ENCODE measurements at regions not wholly inside any gene's neighbourhood (a gene's known extent, or its start where the extent isn't known, plus 50 kb on each side); places are given as distances from the start of the nearest gene placed in this dataset.

- POLR2A ChIA-PET = no interaction called here
These were observed 365.5 kb upstream of the CDH18 start for GRCh38 chr5:20353499-20353898.

More at GRCh38 chr5:20353499-20353898, 365.5 kb upstream of the CDH18 start:
- Histone ChIP-seq H3K4me3 (ENCODE audit: low read depth in 2 of 2, low read length in 1 of 2) (no peak overlapping the region), H3K4me2 (no peak overlapping the region), H3K9ac (no peak overlapping the region), H3K27ac (ENCODE audit: low read depth in 2 of 2, low read length in 1 of 2) (no peak overlapping the region), H3K4me1 (ENCODE audit: control insufficient read depth in 1 of 2, insufficient read depth in 2 of 2, low read depth in 1 of 2, low read length in 1 of 2) (no peaks in the 10 kb centered on the region; a peak in 1 of 4 replicates), H3K36me3 (replicated peaks in 1 of 2; ENCODE audit: control insufficient read depth in 1 of 2, insufficient read depth in 2 of 2, low read length in 1 of 2) (no peaks in the 10 kb centered on the region), H4K20me1 (ENCODE audit: insufficient read depth) (no peaks in the 10 kb centered on the region), H3K9me2 (no peaks in the 10 kb centered on the region), H3K79me2 (ENCODE audit: insufficient read depth) (no peaks in the 10 kb centered on the region), H3F3A (replicated peaks; ENCODE audit: insufficient read depth) (no peaks in the 10 kb centered on the region), H2AFZ (ENCODE audit: low read depth) (no peak overlapping the region), H3K9me3 (no peaks in the 10 kb centered on the region), H3K27me3 (ENCODE audit: insufficient read depth) (no peaks in the 10 kb centered on the region)
- 22% methylated on average over 3 of the region's 3 CpGs for WGBS (ENCODE audit: low lambda C conversion rate)
- CTCF ChIA-PET = no interaction called here
- DNase-seq = no peak
- no peak for TF ChIP-seq YY1 (IDR thresholded peaks at IDR 0.05; ENCODE audit: low read depth)
- TF ChIP-seq TEAD4 (IDR thresholded peaks at IDR 0.05; ENCODE audit: borderline replicate concordance, insufficient read depth) = no peak
- no peak for TF ChIP-seq ELF1 (IDR thresholded peaks at IDR 0.05)
- no peak for TF ChIP-seq PBX3 (IDR thresholded peaks at IDR 0.05)
- TF ChIP-seq CTCF (IDR thresholded peaks at IDR 0.05) = no peak
- TF ChIP-seq FOSL2 (IDR thresholded peaks at IDR 0.05; ENCODE audit: borderline replicate concordance, low read depth) = no peak
- no peak for TF ChIP-seq NFIC (IDR thresholded peaks at IDR 0.05; ENCODE audit: borderline replicate concordance)
- TF ChIP-seq EZH2phosphoT487 (IDR thresholded peaks at IDR 0.05; ENCODE audit: borderline replicate concordance, low read depth) = no peak
- TF ChIP-seq MEF2A (IDR thresholded peaks at IDR 0.05; ENCODE audit: borderline replicate concordance, low read depth) = no peak
- no peak for TF ChIP-seq REST (IDR thresholded peaks at IDR 0.05; ENCODE audit: low read depth, low read length)
- no peak for TF ChIP-seq RAD21 (IDR thresholded peaks at IDR 0.05; ENCODE audit: low read length)
- no peak for TF ChIP-seq RCOR1 (IDR thresholded peaks at IDR 0.05; ENCODE audit: low read length)
- TF ChIP-seq RFX5 (IDR thresholded peaks at IDR 0.05; ENCODE audit: low read length) = no peak
- no peak for TF ChIP-seq NRF1 (IDR thresholded peaks at IDR 0.05; ENCODE audit: low read depth, low read length)
- no peak for TF ChIP-seq SIN3A (IDR thresholded peaks at IDR 0.05; ENCODE audit: borderline replicate concordance, low read depth, low read length)
- TF ChIP-seq POLR2AphosphoS5 (IDR thresholded peaks at IDR 0.05; ENCODE audit: low read depth, low read length) = no peak
